Neural cell (in vitro differentiated cells): ENCODE measurements at regions not wholly inside any gene's neighbourhood (a gene's known extent, or its start where the extent isn't known, plus 50 kb on each side); places are given as distances from the start of the nearest gene placed in this dataset.

Source experiments
- CTCF ChIP-seq: fragments of 450-650 bp; IDR thresholded peaks from 2 replicates; pipeline ENCODE4 v1.5.1; 2014; ENCODE audit warnings: antibody characterized with exemption, mild to moderate bottlenecking, moderate library complexity; ENCODE audit not compliant: poor library complexity, severe bottlenecking
- EP300 ChIP-seq: fragments of 450-650 bp; conservative IDR thresholded peaks from 2 replicates; pipeline ENCODE4 v1.6.1; 2014; ENCODE audit warnings: antibody characterized with exemption, mild to moderate bottlenecking, moderate library complexity; ENCODE audit not compliant: poor library complexity, severe bottlenecking
- EZH2 ChIP-seq: fragments of 200-600, 300-800 bp; shearing (Covaris generic), sonication (generic); IDR thresholded peaks from 2 replicates; pipeline ENCODE4 v1.6.1; 2014; ENCODE audit warnings: antibody characterized with exemption, low read length, borderline replicate concordance, mild to moderate bottlenecking; ENCODE audit not compliant: insufficient read depth, poor library complexity, severe bottlenecking
- POLR2AphosphoS5 ChIP-seq: IDR thresholded peaks from 2 replicates; pipeline ENCODE4 v1.6.1; 2012
- REST ChIP-seq: IDR thresholded peaks from 2 replicates; pipeline ENCODE4 v1.6.1; 2012; ENCODE audit warnings: borderline replicate concordance
- SMC3 ChIP-seq: fragments of 450-650 bp; conservative IDR thresholded peaks from 2 replicates; pipeline ENCODE4 v1.6.1; 2014; ENCODE audit warnings: antibody characterized with exemption, mild to moderate bottlenecking, moderate library complexity; ENCODE audit not compliant: poor library complexity
- TAF1 ChIP-seq: IDR thresholded peaks from 2 replicates; pipeline ENCODE4 v1.6.1; 2012; ENCODE audit warnings: low read depth

GRCh38 chr3:72352176-72352575 lies 496.1 kb downstream of the SHQ1 start:
- TF ChIP-seq EZH2, result no peak
- TF ChIP-seq CTCF, result no peak
- no peak for TF ChIP-seq POLR2AphosphoS5
- TF ChIP-seq REST, result no peak
- no peak for TF ChIP-seq TAF1
- TF ChIP-seq EP300, result no peak
- TF ChIP-seq SMC3, result no peak
